LNCaP clone FGC (cell line): ENCODE measurements at regions not wholly inside any gene's neighbourhood (a gene's known extent, or its start where the extent isn't known, plus 50 kb on each side); places are given as distances from the start of the nearest gene placed in this dataset.
"Not testable (repeated sequence)": the region's sequence is repeated elsewhere in the genome, so short reads cannot be mapped to it uniquely, and the experiment has no call there.

Source experiments
- DNase-seq: peaks from one replicate; pipeline ENCODE4 v3.0.0-alpha.2; 2011; ENCODE audit warnings: low read depth
- H3K4me3 ChIP-seq: 2 replicates; pipeline ENCODE4 v1.5.1; 2011; ENCODE audit warnings: mild to moderate bottlenecking, low read depth, low read length, control low read depth
- TF ChIP-seq, protein P1 (sequence below): IDR thresholded peaks from 2 replicates; pipeline ENCODE4 v1.5.1; 2012; ENCODE audit warnings: mild to moderate bottlenecking; ENCODE audit not compliant: control insufficient read depth, insufficient read depth; ENCODE audit errors: extremely low read depth

DNA sequence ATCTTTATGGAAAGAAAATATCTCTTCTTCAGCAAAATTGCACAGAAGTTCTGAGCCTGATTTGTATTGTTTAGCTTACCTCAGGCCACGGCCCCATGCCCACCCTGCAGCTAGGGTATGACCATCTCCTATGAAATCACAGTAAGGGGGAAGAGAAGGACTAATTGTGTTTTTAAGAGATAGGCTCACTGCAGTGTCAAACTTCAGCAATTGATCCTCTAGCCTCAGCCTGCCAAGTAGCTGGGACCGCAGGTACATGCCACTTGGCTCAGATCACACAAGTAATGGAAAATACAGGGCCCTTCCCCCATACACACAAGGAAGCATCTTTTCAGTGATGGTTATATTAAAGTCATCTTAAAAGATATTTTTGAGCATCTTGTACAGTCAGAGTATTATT lies 60.0 kb downstream of the DMAC1 start:
- DNase-seq: no peak
- TF ChIP-seq, protein P1, sequence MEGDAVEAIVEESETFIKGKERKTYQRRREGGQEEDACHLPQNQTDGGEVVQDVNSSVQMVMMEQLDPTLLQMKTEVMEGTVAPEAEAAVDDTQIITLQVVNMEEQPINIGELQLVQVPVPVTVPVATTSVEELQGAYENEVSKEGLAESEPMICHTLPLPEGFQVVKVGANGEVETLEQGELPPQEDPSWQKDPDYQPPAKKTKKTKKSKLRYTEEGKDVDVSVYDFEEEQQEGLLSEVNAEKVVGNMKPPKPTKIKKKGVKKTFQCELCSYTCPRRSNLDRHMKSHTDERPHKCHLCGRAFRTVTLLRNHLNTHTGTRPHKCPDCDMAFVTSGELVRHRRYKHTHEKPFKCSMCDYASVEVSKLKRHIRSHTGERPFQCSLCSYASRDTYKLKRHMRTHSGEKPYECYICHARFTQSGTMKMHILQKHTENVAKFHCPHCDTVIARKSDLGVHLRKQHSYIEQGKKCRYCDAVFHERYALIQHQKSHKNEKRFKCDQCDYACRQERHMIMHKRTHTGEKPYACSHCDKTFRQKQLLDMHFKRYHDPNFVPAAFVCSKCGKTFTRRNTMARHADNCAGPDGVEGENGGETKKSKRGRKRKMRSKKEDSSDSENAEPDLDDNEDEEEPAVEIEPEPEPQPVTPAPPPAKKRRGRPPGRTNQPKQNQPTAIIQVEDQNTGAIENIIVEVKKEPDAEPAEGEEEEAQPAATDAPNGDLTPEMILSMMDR: no peak
- H3K4me3 ChIP-seq: no peak overlapping the region

DNA sequence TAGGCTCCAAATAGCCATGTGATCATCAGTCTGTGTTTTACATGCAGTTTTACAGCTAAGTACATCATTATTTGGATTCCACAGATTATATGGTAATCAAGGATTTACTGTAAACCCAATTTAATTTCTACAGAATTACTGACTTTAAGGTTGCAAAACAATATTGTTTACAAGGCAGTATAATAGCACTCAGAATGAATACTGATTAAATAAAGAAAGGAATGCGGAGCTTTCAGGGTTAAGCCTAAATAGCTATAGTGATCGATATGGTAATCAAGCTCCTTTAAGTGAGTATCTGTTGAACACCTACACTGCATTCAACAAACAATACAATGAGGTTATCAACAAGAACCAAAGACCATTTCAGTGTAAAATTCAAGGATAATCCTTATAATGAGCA lies 64.3 kb downstream of the DMAC1 start:
- no peak overlapping the region for H3K4me3 ChIP-seq
- no peak for DNase-seq
- TF ChIP-seq, protein P1: no peak

DNA sequence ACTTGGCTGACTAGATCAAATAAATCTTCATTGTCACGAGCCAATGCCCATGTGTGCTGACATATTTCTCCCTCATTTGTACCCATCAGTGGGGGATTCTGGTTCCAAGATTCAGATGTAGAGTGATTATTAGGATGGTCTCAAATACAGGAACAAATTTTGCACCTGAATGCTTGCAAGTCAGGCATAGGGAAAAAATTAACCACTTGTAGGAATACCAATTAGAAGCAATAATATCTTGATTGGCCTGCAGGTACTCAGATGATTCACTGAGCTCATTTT lies 69.5 kb downstream of the DMAC1 start:
- DNase-seq: no peak
- H3K4me3 ChIP-seq: no peak overlapping the region
- TF ChIP-seq, protein P1: no peak

DNA sequence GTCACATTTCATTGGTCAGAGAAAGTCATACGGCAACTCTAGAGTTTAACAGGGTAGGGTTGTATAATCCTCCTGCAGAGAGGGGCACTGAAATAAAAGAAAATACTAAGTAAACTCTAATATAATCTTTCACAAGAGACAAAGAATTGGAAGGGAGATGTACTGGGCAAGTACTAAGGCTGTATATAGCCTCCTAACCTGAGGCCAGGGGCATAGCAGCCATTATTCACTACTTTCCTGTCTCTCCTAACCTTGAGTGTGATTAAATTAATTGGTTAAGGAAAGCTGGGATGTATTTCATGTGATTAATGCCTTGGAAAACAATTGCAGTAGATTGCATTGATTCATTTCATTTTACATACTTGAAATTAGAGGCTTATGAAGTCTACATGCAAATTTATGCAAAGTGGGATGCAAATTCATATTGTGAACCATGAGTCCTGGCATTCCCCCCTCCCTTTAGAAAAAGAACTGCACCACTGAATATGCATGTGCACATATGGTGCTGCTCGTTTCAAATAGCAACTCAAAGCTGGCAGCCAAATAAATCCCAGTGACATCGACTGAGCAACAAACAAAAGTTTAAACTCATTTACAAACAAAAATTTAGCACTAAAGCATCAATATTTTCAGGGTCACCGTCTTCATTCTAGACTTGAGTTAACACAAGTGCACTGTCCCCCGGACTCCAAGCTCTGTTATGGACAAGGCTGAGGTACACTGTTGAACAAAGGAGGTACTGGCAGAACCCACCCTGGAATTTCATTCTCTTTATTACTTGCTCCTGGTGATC lies 70.0 kb downstream of the DMAC1 start:
- no peak for DNase-seq
- TF ChIP-seq, protein P1: no peak
- H3K4me3 ChIP-seq: no peak overlapping the region

DNA sequence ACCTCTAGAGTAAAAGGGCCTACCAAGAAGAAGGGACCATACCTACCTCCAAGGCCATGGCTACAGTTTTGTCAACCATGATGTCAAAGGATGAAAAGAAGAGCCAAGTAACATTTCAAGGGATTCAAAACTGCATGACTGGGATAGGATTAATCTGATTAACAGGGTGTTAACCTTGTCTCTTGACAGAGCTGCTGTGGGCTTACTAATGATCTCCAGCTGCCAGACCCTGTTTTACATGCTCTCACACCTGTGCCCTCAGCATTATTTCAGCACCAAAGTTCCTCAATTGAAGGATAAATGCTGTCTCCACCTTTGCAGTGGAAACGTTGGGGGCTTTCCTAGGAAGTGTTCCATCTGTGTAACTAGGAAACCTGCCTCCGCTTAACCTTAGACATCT lies 78.3 kb downstream of the DMAC1 start:
- no peak for DNase-seq
- TF ChIP-seq, protein P1: no peak
- no peak overlapping the region for H3K4me3 ChIP-seq

DNA sequence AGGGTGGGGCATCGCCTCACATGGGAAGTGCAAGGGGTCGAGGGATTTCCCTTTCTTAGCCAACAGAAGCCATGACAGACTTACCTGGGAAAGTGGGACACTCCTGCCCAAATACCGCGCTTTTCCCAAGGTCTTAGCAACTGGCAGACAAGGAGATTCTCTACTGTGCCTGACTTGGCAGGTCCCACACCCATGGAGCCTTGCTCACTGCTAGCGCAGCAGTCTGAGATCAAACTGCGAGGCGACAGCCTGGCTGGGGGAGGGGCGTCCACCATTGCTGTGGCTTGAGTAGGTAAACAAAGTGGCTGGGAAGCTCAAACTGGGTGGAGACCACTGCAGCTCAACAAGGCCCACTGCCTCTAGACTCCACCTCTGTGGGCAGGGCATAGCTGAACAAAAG lies 86.5 kb downstream of the DMAC1 start:
- H3K4me3 ChIP-seq, DNase-seq: not testable (repeated sequence)

DNA sequence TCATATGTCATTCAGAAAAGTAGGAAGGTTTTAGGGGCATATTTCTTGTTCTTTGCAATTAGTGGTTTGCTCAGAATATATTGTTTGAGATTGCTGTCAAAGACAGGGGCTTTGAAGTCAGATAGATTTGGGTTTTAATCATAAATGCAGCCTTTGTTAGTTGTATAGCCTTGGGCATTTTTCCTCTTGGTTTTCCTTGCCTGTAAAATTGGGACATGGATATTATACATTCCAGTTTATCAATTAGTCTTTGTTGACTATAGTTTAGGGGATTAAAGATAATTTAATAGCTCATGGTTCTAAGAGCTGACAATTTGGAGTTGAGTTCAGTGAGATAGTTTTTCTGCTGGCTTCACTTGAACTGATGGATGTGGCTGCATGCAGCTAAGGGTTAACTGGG lies 88.9 kb downstream of the DMAC1 start:
- TF ChIP-seq, protein P1: no peak
- no peak overlapping the region for H3K4me3 ChIP-seq
- DNase-seq: no peak
